UCSD-AML1 (cell line): ENCODE measurements at regions not wholly inside any gene's neighbourhood (a gene's known extent, or its start where the extent isn't known, plus 50 kb on each side); places are given as distances from the start of the nearest gene placed in this dataset.
"Not testable (repeated sequence)": the region's sequence is repeated elsewhere in the genome, so short reads cannot be mapped to it uniquely, and the experiment has no call there.

Source experiments
- DNase-seq: peaks from one replicate; lab custom pipeline; 2025; ENCODE audit not compliant: unreplicated experiment; lab: John Stamatoyannopoulos, UW

GRCh38 chr12:9342614-9343353 is 134.6 kb upstream of the PZP start:
- no peak for DNase-seq

- no peak for DNase-seq
These were observed 133.0 kb upstream of the PZP start for GRCh38 chr12:9341260-9341585.

GRCh38 chr12:9340422-9341259 is 132.4 kb upstream of the PZP start:
- no peak for DNase-seq

GRCh38 chr12:9337656-9338055 is 129.5 kb upstream of the PZP start:
- no peak for DNase-seq

GRCh38 chr12:9336375-9337011 is 128.3 kb upstream of the PZP start:
- DNase-seq, result not testable (repeated sequence)

- DNase-seq, result no peak
These were observed 127.7 kb upstream of the PZP start for GRCh38 chr12:9335867-9336266.

GRCh38 chr12:9334964-9335363 is 126.8 kb upstream of the PZP start:
- no peak for DNase-seq

- peak; percentile 43 for DNase-seq
These were observed 126.0 kb upstream of the PZP start for GRCh38 chr12:9334041-9334692.

GRCh38 chr12:9333161-9333560 is 125.0 kb upstream of the PZP start:
- no peak for DNase-seq

GRCh38 chr12:9332564-9332963 is 124.4 kb upstream of the PZP start:
- DNase-seq, result no peak

- peak; percentile 68 for DNase-seq
These were observed 123.0 kb upstream of the PZP start for GRCh38 chr12:9331218-9331626.

- DNase-seq, result no peak
These were observed 120.8 kb upstream of the PZP start for GRCh38 chr12:9329019-9329418.

- DNase-seq, result no peak
These were observed 119.9 kb upstream of the PZP start for GRCh38 chr12:9328065-9328464.

GRCh38 chr12:9327320-9327719 is 119.1 kb upstream of the PZP start:
- no peak for DNase-seq

GRCh38 chr12:9326849-9327248 is 118.7 kb upstream of the PZP start:
- DNase-seq, result not testable (repeated sequence)

- DNase-seq, result no peak
These were observed 117.9 kb upstream of the PZP start for GRCh38 chr12:9326085-9326484.

GRCh38 chr12:9325471-9325870 is 117.3 kb upstream of the PZP start:
- DNase-seq, result no peak

- DNase-seq, result no peak
These were observed 116.6 kb upstream of the PZP start for GRCh38 chr12:9324782-9325181.

- no peak for DNase-seq
These were observed 115.0 kb upstream of the PZP start for GRCh38 chr12:9323144-9323681.

- DNase-seq, result no peak
These were observed 111.6 kb upstream of the PZP start for GRCh38 chr12:9319842-9320173.

GRCh38 chr12:9319044-9319841 is 111.0 kb upstream of the PZP start:
- no peak for DNase-seq
